Fibroblast of lung (primary cell): ENCODE measurements at regions not wholly inside any gene's neighbourhood (a gene's known extent, or its start where the extent isn't known, plus 50 kb on each side); places are given as distances from the start of the nearest gene placed in this dataset.

Experiments
- EZH2 ChIP-seq: IDR thresholded peaks from 2 replicates; pipeline ENCODE4 v1.5.1; 2012; ENCODE audit warnings: low read length, control low read depth, mild to moderate bottlenecking; ENCODE audit errors: missing control alignments
- TF ChIP-seq, protein P1 (sequence below), 2 donors: IDR thresholded peaks in 1 of 2; conservative IDR thresholded peaks in 1 of 2; 1 replicate in 1 of 2; 2 replicates in 1 of 2; pipeline ENCODE4 v1.5.1; 2011 to 2012; ENCODE audit warnings: low read length in 2 of 2, control low read depth in 1 of 2, inconsistent platforms in 1 of 2, low read depth in 1 of 2, mild to moderate bottlenecking in 1 of 2

DNA sequence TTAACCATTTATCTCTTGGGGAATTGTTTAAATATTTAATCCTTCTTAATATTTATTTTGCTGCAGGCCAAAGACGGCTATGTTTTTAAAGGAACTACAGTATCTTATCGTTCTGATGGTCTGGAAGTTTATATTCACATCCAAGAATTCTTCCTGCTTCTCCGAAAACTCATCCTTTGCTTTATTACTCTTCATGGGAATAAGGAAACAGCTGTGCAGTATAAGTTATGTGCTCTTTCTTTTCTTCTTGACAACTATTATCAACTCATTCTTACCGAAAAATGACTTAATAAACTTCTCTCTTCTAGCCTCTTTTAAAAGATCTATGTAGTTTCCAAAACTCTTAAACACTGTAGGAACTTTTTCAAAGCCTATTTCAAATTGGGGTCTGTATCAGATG lies 335.6 kb upstream of the NOVA1 start:
- TF ChIP-seq, protein P1, sequence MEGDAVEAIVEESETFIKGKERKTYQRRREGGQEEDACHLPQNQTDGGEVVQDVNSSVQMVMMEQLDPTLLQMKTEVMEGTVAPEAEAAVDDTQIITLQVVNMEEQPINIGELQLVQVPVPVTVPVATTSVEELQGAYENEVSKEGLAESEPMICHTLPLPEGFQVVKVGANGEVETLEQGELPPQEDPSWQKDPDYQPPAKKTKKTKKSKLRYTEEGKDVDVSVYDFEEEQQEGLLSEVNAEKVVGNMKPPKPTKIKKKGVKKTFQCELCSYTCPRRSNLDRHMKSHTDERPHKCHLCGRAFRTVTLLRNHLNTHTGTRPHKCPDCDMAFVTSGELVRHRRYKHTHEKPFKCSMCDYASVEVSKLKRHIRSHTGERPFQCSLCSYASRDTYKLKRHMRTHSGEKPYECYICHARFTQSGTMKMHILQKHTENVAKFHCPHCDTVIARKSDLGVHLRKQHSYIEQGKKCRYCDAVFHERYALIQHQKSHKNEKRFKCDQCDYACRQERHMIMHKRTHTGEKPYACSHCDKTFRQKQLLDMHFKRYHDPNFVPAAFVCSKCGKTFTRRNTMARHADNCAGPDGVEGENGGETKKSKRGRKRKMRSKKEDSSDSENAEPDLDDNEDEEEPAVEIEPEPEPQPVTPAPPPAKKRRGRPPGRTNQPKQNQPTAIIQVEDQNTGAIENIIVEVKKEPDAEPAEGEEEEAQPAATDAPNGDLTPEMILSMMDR (conservative IDR thresholded peaks at IDR 0.05 in 1 of 2, IDR thresholded peaks at IDR 0.05 in 1 of 2; ENCODE audit: low read depth in 1 of 2, low read length in 2 of 2) = no peak
- TF ChIP-seq EZH2 = no peak
